GM12891 (cell line): ENCODE measurements at regions not wholly inside any gene's neighbourhood (a gene's known extent, or its start where the extent isn't known, plus 50 kb on each side); places are given as distances from the start of the nearest gene placed in this dataset.

Experiments used
- PAX5 ChIP-seq: IDR thresholded peaks from 2 replicates; pipeline ENCODE4 v1.6.1; 2011; ENCODE audit warnings: low read length, moderate library complexity, mild to moderate bottlenecking; ENCODE audit not compliant: insufficient read depth, severe bottlenecking
- POLR2A ChIP-seq: IDR thresholded peaks from 2 replicates; pipeline ENCODE4 v1.6.1; 2011; ENCODE audit warnings: low read depth, low read length, control low read depth
- POLR2AphosphoS5 ChIP-seq: IDR thresholded peaks from 2 replicates; pipeline ENCODE4 v1.6.1; 2011; ENCODE audit warnings: low read depth, low read length, control low read depth
- POU2F2 ChIP-seq: IDR thresholded peaks from 2 replicates; pipeline ENCODE4 v1.6.1; 2011; ENCODE audit warnings: low read depth, mild to moderate bottlenecking, control low read depth, low read length, moderate library complexity
- SPI1 ChIP-seq: IDR thresholded peaks from 2 replicates; pipeline ENCODE4 v1.6.1; 2011; ENCODE audit warnings: low read depth, low read length, control low read depth
- TAF1 ChIP-seq: IDR thresholded peaks from 2 replicates; pipeline ENCODE4 v1.6.1; 2011; ENCODE audit warnings: low read depth, low read length, control low read depth

DNA sequence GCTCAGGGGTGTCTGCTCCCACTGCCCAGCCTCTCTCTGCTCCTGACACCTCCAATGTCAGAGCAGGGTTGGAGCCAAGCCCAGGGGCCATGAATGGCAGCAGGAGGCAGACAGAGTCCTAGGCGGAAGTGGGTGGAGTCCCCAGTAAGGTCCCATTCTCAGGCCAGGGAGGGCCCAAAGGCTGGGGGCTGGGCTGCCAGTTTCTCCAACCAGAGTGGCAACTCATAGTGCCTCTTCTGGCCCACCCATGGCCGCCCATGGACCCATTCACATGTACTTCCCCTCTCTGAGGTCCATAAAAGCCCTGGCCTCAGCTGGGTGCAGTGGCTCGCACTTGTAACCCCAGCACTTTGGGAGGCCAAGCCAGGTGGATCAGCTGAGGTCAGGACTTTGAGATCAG, 261.8 kb upstream of the TNC start:
- no peak for TF ChIP-seq POU2F2
- no peak for TF ChIP-seq POLR2A
- no peak for TF ChIP-seq TAF1
- TF ChIP-seq POLR2AphosphoS5 = no peak
- no peak for TF ChIP-seq SPI1
- no peak for TF ChIP-seq PAX5
